ENCODE measurements at regions not wholly inside any gene's neighbourhood (a gene's known extent, or its start where the extent isn't known, plus 50 kb on each side); places are given as distances from the start of the nearest gene placed in this dataset.

GRCh38 chr21:15255261-15255660, 190.5 kb upstream of the NRIP1 start:
- DNase-seq: no peak
- Mint-ChIP-seq H3K27ac (ENCODE audit: unreplicated experiment) (no peak overlapping the region), H3K36me3 (ENCODE audit: insufficient read depth, unreplicated experiment) (no peaks in the 10 kb centered on the region), H3K4me3 (ENCODE audit: low read depth, unreplicated experiment) (no peak overlapping the region), H3K27me3 (ENCODE audit: unreplicated experiment) (no peaks in the 10 kb centered on the region), H3K4me1 (ENCODE audit: low read depth, unreplicated experiment) (no peaks in the 10 kb centered on the region), H3K9me3 (ENCODE audit: low read depth, unreplicated experiment) (no peaks in the 10 kb centered on the region)
- no TSS peak for BruUV-seq (replicated peaks)
- CTCF ChIA-PET: no interaction called here
- intact Hi-C loops (cut with micrococcal nuclease; ENCODE audit: unreplicated experiment): no loop called here
- no peak for TF ChIP-seq CTCF (IDR thresholded peaks at IDR 0.05; ENCODE audit: unreplicated experiment)

- BruUV-seq (replicated peaks): no TSS peak
Measured at GRCh38 chr21:15255763-15256162, 191.0 kb upstream of the NRIP1 start.

GRCh38 chr21:15256996-15257395, 192.2 kb upstream of the NRIP1 start:
- no peaks in the 10 kb centered on the region for H3K27me3 Mint-ChIP-seq (ENCODE audit: unreplicated experiment)
- H3K27ac Mint-ChIP-seq (ENCODE audit: unreplicated experiment): no peak overlapping the region
- H3K4me1 Mint-ChIP-seq (ENCODE audit: low read depth, unreplicated experiment): no peaks in the 10 kb centered on the region
- CTCF ChIA-PET: interaction anchor here (0.7 kb wide), 1 partner anchor 87 kb away, joined by 3 read pairs; no protein-coding TSS in a partner anchor
- BruUV-seq (replicated peaks): no TSS peak
- intact Hi-C loops (cut with micrococcal nuclease; ENCODE audit: unreplicated experiment): no loop called here
- H3K9me3 Mint-ChIP-seq (ENCODE audit: low read depth, unreplicated experiment): no peaks in the 10 kb centered on the region
- no peak overlapping the region for H3K4me3 Mint-ChIP-seq (ENCODE audit: low read depth, unreplicated experiment)
- no peak for TF ChIP-seq CTCF (IDR thresholded peaks at IDR 0.05; ENCODE audit: unreplicated experiment)
- DNase-seq: no peak
- no peaks in the 10 kb centered on the region for H3K36me3 Mint-ChIP-seq (ENCODE audit: insufficient read depth, unreplicated experiment)

More at GRCh38 chr21:15255763-15256162, 191.0 kb upstream of the NRIP1 start:
- H3K4me3 Mint-ChIP-seq (ENCODE audit: low read depth, unreplicated experiment): no peak overlapping the region
- no peaks in the 10 kb centered on the region for H3K36me3 Mint-ChIP-seq (ENCODE audit: insufficient read depth, unreplicated experiment)
- H3K27me3 Mint-ChIP-seq (ENCODE audit: unreplicated experiment): no peaks in the 10 kb centered on the region
- no peaks in the 10 kb centered on the region for H3K4me1 Mint-ChIP-seq (ENCODE audit: low read depth, unreplicated experiment)
- H3K9me3 Mint-ChIP-seq (ENCODE audit: low read depth, unreplicated experiment): no peaks in the 10 kb centered on the region
- H3K27ac Mint-ChIP-seq (ENCODE audit: unreplicated experiment): no peak overlapping the region
- no peak for DNase-seq
- intact Hi-C loops (cut with micrococcal nuclease; ENCODE audit: unreplicated experiment): no loop called here
- CTCF ChIA-PET: no interaction called here
- TF ChIP-seq CTCF (IDR thresholded peaks at IDR 0.05; ENCODE audit: unreplicated experiment): no peak

GRCh38 chr21:15257646-15258045, 192.8 kb upstream of the NRIP1 start:
- CTCF ChIA-PET: no interaction called here
- Mint-ChIP-seq H3K4me3 (ENCODE audit: low read depth, unreplicated experiment) (no peak overlapping the region), H3K36me3 (ENCODE audit: insufficient read depth, unreplicated experiment) (no peaks in the 10 kb centered on the region), H3K27ac (ENCODE audit: unreplicated experiment) (no peak overlapping the region), H3K27me3 (ENCODE audit: unreplicated experiment) (no peaks in the 10 kb centered on the region), H3K9me3 (ENCODE audit: low read depth, unreplicated experiment) (no peaks in the 10 kb centered on the region), H3K4me1 (ENCODE audit: low read depth, unreplicated experiment) (no peaks in the 10 kb centered on the region)
- BruUV-seq (replicated peaks): no TSS peak
- intact Hi-C loops (cut with micrococcal nuclease; ENCODE audit: unreplicated experiment): no loop called here
- TF ChIP-seq CTCF (IDR thresholded peaks at IDR 0.05; ENCODE audit: unreplicated experiment): no peak
- DNase-seq: no peak

Data from Calu3 (cell line).